H1 (cell line): ENCODE measurements at regions not wholly inside any gene's neighbourhood (a gene's known extent, or its start where the extent isn't known, plus 50 kb on each side); places are given as distances from the start of the nearest gene placed in this dataset.

Source experiments
- CTCF ChIA-PET: fragments of 300-600 bp; sonication (Branson Sonifier 250); formaldehyde crosslinking; loops from one replicate; lab custom pipeline; 2021; ENCODE audit not compliant: partially characterized antibody; lab: Charles Lee
- POLR2A ChIA-PET: fragments of 300-600 bp; sonication (Branson Sonifier 250); formaldehyde crosslinking; loops from one replicate; lab custom pipeline; 2021; ENCODE audit warnings: inconsistent platforms; ENCODE audit not compliant: partially characterized antibody; lab: Charles Lee
- DNase-seq, 2 experiments: peaks; one replicate each; pipeline versions ENCODE4 v3.0.0 to v3.0.0-alpha.2; 2010 to 2022; ENCODE audit warnings: low spot score in 2 of 2, low read depth in 1 of 2, mixed read lengths in 1 of 2
- FAIRE-seq: peaks from 2 replicates; lab custom pipeline; 2011; peaks lifted over from hg19 to GRCh38; lab: Jason Lieb, UNC
- H2AFZ ChIP-seq: 2 replicates; pipeline ENCODE4 v1.8.1; 2012; ENCODE audit warnings: low read length, inconsistent platforms
- H2AK5ac ChIP-seq: 2 replicates; pipeline ENCODE4 v1.6.1; 2013; ENCODE audit warnings: low read depth, low read length
- H2BK120ac ChIP-seq: replicated peaks from 2 replicates; pipeline ENCODE3; 2013; ENCODE audit warnings: low read depth, low read length, inconsistent platforms
- H2BK12ac ChIP-seq: 2 replicates; pipeline ENCODE4 v1.6.1; 2013; ENCODE audit warnings: low read depth, low read length
- H2BK15ac ChIP-seq: 2 replicates; pipeline ENCODE4 v1.6.1; 2013; ENCODE audit warnings: low read length
- H2BK20ac ChIP-seq: 2 replicates; pipeline ENCODE4 v1.6.1; 2013; ENCODE audit warnings: low read length
- H2BK5ac ChIP-seq: 2 replicates; pipeline ENCODE4 v1.6.1; 2013; ENCODE audit warnings: low read depth, low read length
- H3K14ac ChIP-seq: 2 replicates; pipeline ENCODE4 v1.6.1; 2013; ENCODE audit warnings: inconsistent platforms; ENCODE audit not compliant: insufficient read length
- H3K18ac ChIP-seq: 2 replicates; pipeline ENCODE4 v1.6.1; 2013; ENCODE audit warnings: low read length; ENCODE audit errors: extremely low read depth
- H3K23ac ChIP-seq: 2 replicates; pipeline ENCODE4 v1.6.1; 2013; ENCODE audit warnings: inconsistent platforms; ENCODE audit not compliant: insufficient read length
- H3K23me2 ChIP-seq: 2 replicates; pipeline ENCODE4 v1.6.1; 2013; ENCODE audit warnings: low read depth, low read length
- H3K27ac ChIP-seq: 2 replicates; pipeline ENCODE4 v1.6.1; 2011; ENCODE audit warnings: low read depth, low read length, inconsistent platforms
- H3K27me3 ChIP-seq, 4 experiments: replicated peaks in 1 of 4; 1 replicate in 1 of 4; 2 replicates in 3 of 4; pipeline versions ENCODE4 v1.6.1 to v1.8.1; 2011 to 2013; ENCODE audit warnings: low read length in 3 of 4, mild to moderate bottlenecking in 3 of 4, inconsistent platforms in 2 of 4, mixed read lengths in 2 of 4, moderate library complexity in 1 of 4; ENCODE audit not compliant: control insufficient read depth in 3 of 4, insufficient read depth in 3 of 4; ENCODE audit errors: extremely low read depth in 1 of 4
- H3K36me3 ChIP-seq, 4 experiments: 2 replicates each; pipeline versions ENCODE4 v1.6.1 to v1.8.1; 2011 to 2013; ENCODE audit warnings: mild to moderate bottlenecking in 4 of 4, low read length in 3 of 4, moderate library complexity in 2 of 4, control low read depth in 1 of 4, inconsistent platforms in 1 of 4; ENCODE audit not compliant: insufficient read depth in 4 of 4, control insufficient read depth in 2 of 4
- H3K4ac ChIP-seq: replicated peaks from 2 replicates; pipeline ENCODE3; 2013; ENCODE audit warnings: low read length, low read depth, mixed read lengths, inconsistent platforms; ENCODE audit not compliant: insufficient read length
- H3K4me1 ChIP-seq, 4 experiments: replicated peaks in 1 of 4; 1 replicate in 1 of 4; 2 replicates in 3 of 4; pipeline versions ENCODE4 v1.6.1 to v1.8.1; 2011 to 2013; ENCODE audit warnings: low read length in 3 of 4, inconsistent platforms in 2 of 4, mixed read lengths in 1 of 4; ENCODE audit not compliant: insufficient read depth in 4 of 4, control insufficient read depth in 3 of 4
- H3K4me2 ChIP-seq, 2 experiments: 2 replicates each; pipeline versions ENCODE4 v1.6.1 to v1.8.1; 2011 to 2013; ENCODE audit warnings: low read depth in 2 of 2, low read length in 2 of 2, control low read depth in 1 of 2, inconsistent platforms in 1 of 2, mild to moderate bottlenecking in 1 of 2; ENCODE audit not compliant: insufficient read depth in 1 of 2
- H3K4me3 ChIP-seq, 4 experiments: fragments of 200-600, 300-600 bp in 1 of 4; sonication (generic), shearing (Covaris generic), sonication (Bioruptor Twin) in 1 of 4; 2 replicates each; pipeline versions ENCODE4 v1.5.1 to v1.8.1; 2011 to 2016; ENCODE audit warnings: low read length in 4 of 4, low read depth in 3 of 4, control low read depth in 2 of 4, inconsistent platforms in 2 of 4, mild to moderate bottlenecking in 2 of 4, mixed read lengths in 1 of 4, moderate library complexity in 1 of 4; ENCODE audit not compliant: insufficient read depth in 2 of 4; ENCODE audit errors: extremely low read depth in 1 of 4
- H3K56ac ChIP-seq: replicated peaks from 2 replicates; pipeline ENCODE3; 2013; ENCODE audit warnings: low read depth, mild to moderate bottlenecking, mixed read lengths, low read length, inconsistent platforms; ENCODE audit not compliant: insufficient read length
- H3K79me1 ChIP-seq: 2 replicates; pipeline ENCODE4 v1.6.1; 2013; ENCODE audit warnings: low read depth, low read length, control low read depth
- H3K79me2 ChIP-seq, 2 experiments: 2 replicates each; pipeline versions ENCODE4 v1.6.1 to v1.8.1; 2012 to 2013; ENCODE audit warnings: low read length in 2 of 2, mild to moderate bottlenecking in 2 of 2, inconsistent platforms in 1 of 2; ENCODE audit not compliant: insufficient read depth in 2 of 2, control insufficient read depth in 1 of 2
- H3K9ac ChIP-seq, 4 experiments: replicated peaks in 1 of 4; 1 replicate in 1 of 4; 2 replicates in 3 of 4; pipeline versions ENCODE4 v1.6.1 to v1.8.1; 2011 to 2013; ENCODE audit warnings: low read depth in 3 of 4, low read length in 3 of 4, control low read depth in 2 of 4, mild to moderate bottlenecking in 2 of 4, moderate library complexity in 2 of 4, inconsistent platforms in 1 of 4; ENCODE audit errors: extremely low read depth in 1 of 4
- H3K9me3 ChIP-seq, 2 experiments: 2 replicates each; pipeline versions ENCODE4 v1.6.1 to v1.8.1; 2012 to 2013; ENCODE audit warnings: mild to moderate bottlenecking in 2 of 2, moderate library complexity in 2 of 2, control low read depth in 1 of 2, inconsistent platforms in 1 of 2, low read depth in 1 of 2, low read length in 1 of 2, mixed read lengths in 1 of 2; ENCODE audit not compliant: insufficient read depth in 2 of 2
- H4K20me1 ChIP-seq, 2 experiments: replicated peaks in 1 of 2; 2 replicates each; pipeline versions ENCODE3 to v1.8.1; 2011 to 2013; ENCODE audit warnings: inconsistent platforms in 2 of 2, low read length in 2 of 2, mild to moderate bottlenecking in 1 of 2; ENCODE audit not compliant: insufficient read depth in 2 of 2, control insufficient read depth in 1 of 2
- H4K5ac ChIP-seq: 2 replicates; pipeline ENCODE4 v1.6.1; 2013; ENCODE audit warnings: low read length, low read depth, mixed read lengths, inconsistent platforms; ENCODE audit not compliant: insufficient read length
- H4K8ac ChIP-seq: 2 replicates; pipeline ENCODE4 v1.8.0; 2013; ENCODE audit warnings: mild to moderate bottlenecking, moderate library complexity, low read length, inconsistent platforms; ENCODE audit not compliant: insufficient read depth; ENCODE audit errors: extremely low read depth
- H4K91ac ChIP-seq: replicated peaks from 2 replicates; pipeline ENCODE3; 2013; ENCODE audit warnings: low read length, mixed read lengths, inconsistent platforms; ENCODE audit not compliant: insufficient read length
- BRCA1 ChIP-seq: IDR thresholded peaks from 2 replicates; pipeline ENCODE4 v1.6.1; 2012; ENCODE audit warnings: low read depth, low read length, improper control_type of control experiment
- CHD2 ChIP-seq: IDR thresholded peaks from 2 replicates; pipeline ENCODE4 v1.6.1; 2012; ENCODE audit warnings: low read length, improper control_type of control experiment
- CTBP2 ChIP-seq: IDR thresholded peaks from 2 replicates; pipeline ENCODE4 v1.7.0; 2011; ENCODE audit warnings: borderline replicate concordance, mild to moderate bottlenecking, moderate library complexity, mixed read lengths, low read length; ENCODE audit not compliant: insufficient read depth, insufficient read length
- EZH2 ChIP-seq: fragments of 200-600 bp; sonication (generic); IDR thresholded peaks from 2 replicates; pipeline ENCODE4 v1.7.1; 2012; ENCODE audit warnings: low read depth, mild to moderate bottlenecking, moderate library complexity, low read length, inconsistent platforms; ENCODE audit not compliant: severe bottlenecking
- KDM5A ChIP-seq: fragments of 200-600 bp; IDR thresholded peaks from 2 replicates; pipeline ENCODE4 v1.7.1; 2012; ENCODE audit warnings: mild to moderate bottlenecking, low read length, inconsistent platforms, mixed read lengths
- NRF1 ChIP-seq: IDR thresholded peaks from 2 replicates; pipeline ENCODE4 v1.6.1; 2011; ENCODE audit warnings: mild to moderate bottlenecking, low read depth, low read length, improper control_type of control experiment
- PHF8 ChIP-seq: fragments of 200-600 bp; sonication (generic); conservative IDR thresholded peaks from 2 replicates; pipeline ENCODE4 v1.7.1; 2012; ENCODE audit warnings: low read depth, mild to moderate bottlenecking, inconsistent platforms, low read length, moderate library complexity
- RNF2 ChIP-seq: fragments of 200-900, 300-1000 bp; sonication (generic); IDR thresholded peaks from 2 replicates; pipeline ENCODE4 v1.7.1; 2016; ENCODE audit warnings: borderline replicate concordance, low read depth, mild to moderate bottlenecking, antibody characterized with exemption, low read length; ENCODE audit not compliant: poor library complexity, severe bottlenecking; ENCODE audit errors: missing control alignments
- SIRT6 ChIP-seq: IDR thresholded peaks from one replicate; pipeline ENCODE4 v1.7.1; 2012; ENCODE audit warnings: low read length, inconsistent platforms
- WGBS, 2 experiments: shearing (Covaris generic) in 1 of 2; methylation state at CpG; one replicate each; pipeline versions ENCODE4 v1.1.6 to v1.1.7; 2013 to 2015; ENCODE audit warnings: low lambda C conversion rate in 2 of 2, mixed read lengths in 2 of 2, inconsistent platforms in 1 of 2, low coverage in 1 of 2, missing lambda C conversion rate in 1 of 2; ENCODE audit not compliant: insufficient replicate concordance in 2 of 2, insufficient coverage in 1 of 2, insufficient read length in 1 of 2; ENCODE audit errors: extremely low coverage in 1 of 2, missing lambda C conversion rate in 1 of 2; 5-methylcytosine and 5-hydroxymethylcytosine counted together
- TF ChIP-seq, protein P1 (sequence below): IDR thresholded peaks from 2 replicates; pipeline ENCODE4 v1.6.1; 2012; ENCODE audit warnings: inconsistent platforms
- TF ChIP-seq, protein P2 (sequence below): IDR thresholded peaks from 2 replicates; pipeline ENCODE4 v1.6.1; 2012; ENCODE audit warnings: low read length, inconsistent platforms

DNA sequence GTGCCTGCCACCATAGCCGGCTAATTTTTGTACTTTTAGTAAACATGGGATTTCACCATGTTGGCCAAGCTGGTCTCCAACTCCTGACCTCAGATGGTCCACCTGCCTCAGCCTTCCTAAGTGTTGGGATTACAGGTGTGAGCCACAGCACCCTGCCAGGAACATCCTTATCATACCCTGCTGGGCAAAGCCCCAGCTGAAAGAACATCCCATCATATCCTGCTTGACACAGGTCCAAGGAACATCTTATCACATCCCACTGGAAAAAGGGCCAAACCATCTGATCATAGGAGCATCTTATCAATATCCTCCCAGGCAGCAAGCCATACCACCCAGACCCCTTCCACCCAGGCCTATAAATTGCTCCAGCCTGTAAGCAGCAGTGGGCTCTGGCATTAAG, 1109.2 kb upstream of the CDH8 start:
- no peaks in the 10 kb centered on the region for H3K79me2 ChIP-seq
- FAIRE-seq (no peak), DNase-seq (no peak)
- no peak overlapping the region for H3K18ac ChIP-seq
- no peak overlapping the region for H3K9ac ChIP-seq
- H3K4me3 ChIP-seq = no peak overlapping the region
- 100% methylated on average over 1 of the region's 1 CpG; no CpG with 5 or more reads in 1 of the 2 experiments for WGBS, 2 experiments
- no peak overlapping the region for H3K56ac ChIP-seq
- H4K91ac ChIP-seq = no peak overlapping the region
- no peak overlapping the region for H2BK15ac ChIP-seq
- no peak overlapping the region for H3K14ac ChIP-seq
- no peak overlapping the region for H2BK5ac ChIP-seq
- no peak overlapping the region for H3K4ac ChIP-seq
- ChIA-PET CTCF (no interaction called here), POLR2A (no interaction called here)
- H2BK20ac ChIP-seq = no peak overlapping the region
- no peaks in the 10 kb centered on the region for H3K23me2 ChIP-seq
- H3K9me3 ChIP-seq = no peaks in the 10 kb centered on the region
- no peak overlapping the region for H3K4me2 ChIP-seq
- TF ChIP-seq PHF8 (no peak), BRCA1 (no peak), NRF1 (no peak), EZH2 (no peak), CHD2 (no peak), CTBP2 (no peak), SIRT6 (no peak), KDM5A (no peak), RNF2 (no peak)
- TF ChIP-seq, protein P1, sequence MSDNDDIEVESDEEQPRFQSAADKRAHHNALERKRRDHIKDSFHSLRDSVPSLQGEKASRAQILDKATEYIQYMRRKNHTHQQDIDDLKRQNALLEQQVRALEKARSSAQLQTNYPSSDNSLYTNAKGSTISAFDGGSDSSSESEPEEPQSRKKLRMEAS = no peak
- TF ChIP-seq, protein P2, sequence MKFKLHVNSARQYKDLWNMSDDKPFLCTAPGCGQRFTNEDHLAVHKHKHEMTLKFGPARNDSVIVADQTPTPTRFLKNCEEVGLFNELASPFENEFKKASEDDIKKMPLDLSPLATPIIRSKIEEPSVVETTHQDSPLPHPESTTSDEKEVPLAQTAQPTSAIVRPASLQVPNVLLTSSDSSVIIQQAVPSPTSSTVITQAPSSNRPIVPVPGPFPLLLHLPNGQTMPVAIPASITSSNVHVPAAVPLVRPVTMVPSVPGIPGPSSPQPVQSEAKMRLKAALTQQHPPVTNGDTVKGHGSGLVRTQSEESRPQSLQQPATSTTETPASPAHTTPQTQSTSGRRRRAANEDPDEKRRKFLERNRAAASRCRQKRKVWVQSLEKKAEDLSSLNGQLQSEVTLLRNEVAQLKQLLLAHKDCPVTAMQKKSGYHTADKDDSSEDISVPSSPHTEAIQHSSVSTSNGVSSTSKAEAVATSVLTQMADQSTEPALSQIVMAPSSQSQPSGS = no peak
- H3K79me1 ChIP-seq = no peaks in the 10 kb centered on the region
- no peak overlapping the region for H2AK5ac ChIP-seq
- H3K23ac ChIP-seq = no peak overlapping the region
- no peak overlapping the region for H4K8ac ChIP-seq
- no peak overlapping the region for H2BK12ac ChIP-seq
- H2BK120ac ChIP-seq = no peak overlapping the region
- no peaks in the 10 kb centered on the region for H3K4me1 ChIP-seq
- no peak overlapping the region for H3K27ac ChIP-seq
- no peak overlapping the region for H2AFZ ChIP-seq
- H4K20me1 ChIP-seq = no peaks in the 10 kb centered on the region
- H3K27me3 ChIP-seq = no peaks in the 10 kb centered on the region
- no peak overlapping the region for H4K5ac ChIP-seq
- H3K36me3 ChIP-seq = no peaks in the 10 kb centered on the region
